NCI-H774 (cell line): ENCODE measurements at regions not wholly inside any gene's neighbourhood (a gene's known extent, or its start where the extent isn't known, plus 50 kb on each side); places are given as distances from the start of the nearest gene placed in this dataset.
A peak's percentile ranks its signal among the peaks of the same experiment; 100 is the strongest.
"Not testable (repeated sequence)": the region's sequence is repeated elsewhere in the genome, so short reads cannot be mapped to it uniquely, and the experiment has no call there.

ENCODE experiments used
- DNase-seq: peaks from one replicate; lab custom pipeline; 2025; lab: John Stamatoyannopoulos, UW

DNA sequence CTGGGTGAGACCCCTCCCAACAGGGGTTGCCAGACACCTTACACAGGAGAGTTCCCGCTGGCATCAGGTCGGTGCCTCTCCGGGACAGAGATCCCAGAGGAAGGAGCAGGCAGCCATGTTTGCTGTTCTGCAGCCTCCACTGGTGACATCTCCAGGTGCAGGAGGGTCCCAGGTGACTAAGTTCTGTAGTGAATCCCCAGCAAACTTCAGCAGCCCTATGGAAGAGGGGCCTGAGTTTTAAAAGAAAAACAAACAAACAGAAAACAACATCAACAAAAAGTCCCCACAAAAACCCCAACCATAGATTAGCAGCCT lies 515.1 kb downstream of the FRK start:
- DNase-seq: no peak

DNA sequence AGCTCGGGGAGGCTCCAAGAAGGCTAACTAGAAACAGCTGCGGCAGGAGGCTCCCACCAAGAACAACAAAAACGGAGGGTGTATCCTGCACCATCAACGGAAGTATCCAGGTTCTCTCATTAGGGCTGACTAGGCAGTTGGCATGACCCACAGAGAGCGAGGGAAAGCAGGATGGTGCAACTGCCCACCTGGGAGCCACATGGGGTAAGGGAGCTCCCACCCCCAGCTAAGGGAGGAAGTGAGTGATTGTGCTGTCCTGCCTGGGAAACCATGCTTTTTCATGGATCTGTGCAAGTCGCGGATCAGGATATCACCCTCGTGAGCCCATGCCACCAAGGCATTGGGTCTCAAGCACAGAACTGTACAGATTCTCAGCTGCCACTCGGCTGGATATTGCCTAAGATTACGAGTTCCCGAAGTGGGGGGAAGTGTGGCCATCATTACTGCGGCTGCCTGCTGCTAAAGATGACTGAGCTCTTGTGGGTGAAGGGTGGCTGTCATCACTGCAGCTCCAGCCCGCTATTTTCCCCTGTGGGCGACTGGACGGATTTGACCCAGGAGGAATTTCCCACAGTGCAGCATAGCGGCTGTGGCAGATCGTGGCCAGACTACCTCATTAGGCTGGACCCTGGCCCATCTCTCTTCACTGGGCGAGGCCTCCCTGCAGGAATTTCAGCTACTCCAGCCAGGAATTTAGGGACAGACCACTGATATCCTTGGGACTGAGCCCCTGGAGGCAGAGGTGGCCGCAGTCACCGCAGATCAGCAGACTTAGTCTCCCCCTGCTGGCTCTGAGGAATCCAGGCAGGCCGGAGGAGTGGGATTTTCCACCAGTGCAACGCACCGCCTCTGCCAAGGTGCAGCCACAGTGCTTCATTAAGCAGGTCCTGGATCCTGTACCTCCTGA lies 515.7 kb downstream of the FRK start:
- no peak for DNase-seq

DNA sequence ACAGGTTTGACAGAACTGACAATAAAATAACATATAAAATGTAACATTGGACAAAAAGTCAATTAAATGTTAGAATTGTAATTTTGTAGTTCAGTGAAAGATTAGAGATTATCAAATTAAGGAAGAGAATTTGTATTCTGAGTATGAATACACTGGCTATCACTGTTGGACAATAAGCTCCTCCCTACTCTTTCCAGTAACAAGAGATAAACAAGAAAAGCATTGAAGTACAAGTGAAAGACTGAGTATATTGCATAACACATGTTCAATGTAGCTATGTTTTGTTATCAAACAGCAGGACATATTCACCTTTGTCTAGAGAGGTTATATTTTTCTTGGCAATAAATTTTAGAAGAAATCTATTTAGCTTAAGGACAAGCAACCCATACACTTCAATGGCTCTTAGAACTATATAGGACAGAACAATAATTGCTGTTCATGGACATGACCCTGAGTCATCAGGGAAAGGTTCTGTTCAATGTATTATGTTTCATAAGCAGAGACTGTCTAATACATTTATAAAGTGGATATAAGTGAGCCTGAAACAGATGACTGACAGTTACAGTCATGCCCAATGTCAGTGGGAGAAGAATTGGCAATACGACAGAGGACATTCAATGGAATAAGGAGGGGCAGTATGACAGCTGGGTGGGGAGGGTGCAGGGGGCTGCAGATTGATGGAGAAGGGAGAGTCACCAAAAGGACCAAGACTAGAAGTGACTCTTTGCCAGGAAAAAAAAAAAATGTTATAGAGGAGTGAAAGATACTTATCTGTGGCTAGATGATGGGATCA lies 520.4 kb downstream of the FRK start:
- no peak for DNase-seq

DNA sequence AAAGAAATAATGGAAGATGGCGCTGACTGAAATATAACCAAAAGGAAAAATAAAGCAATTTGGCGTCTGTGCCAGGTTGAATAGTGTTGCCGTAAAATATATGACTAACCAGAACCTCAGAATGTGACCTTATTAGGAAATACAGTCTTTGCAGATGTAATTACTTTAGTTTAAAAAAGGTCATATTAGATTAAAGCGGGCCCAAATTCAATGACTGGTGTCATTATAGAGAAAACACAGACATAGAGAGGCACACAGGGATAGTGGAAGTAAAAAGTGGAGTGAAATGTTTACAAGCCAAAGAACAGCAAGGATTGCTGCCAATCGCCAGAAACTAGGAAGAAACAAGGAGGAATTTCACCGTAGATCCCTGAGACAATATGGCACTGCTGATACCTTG lies 521.2 kb downstream of the FRK start:
- no peak for DNase-seq

DNA sequence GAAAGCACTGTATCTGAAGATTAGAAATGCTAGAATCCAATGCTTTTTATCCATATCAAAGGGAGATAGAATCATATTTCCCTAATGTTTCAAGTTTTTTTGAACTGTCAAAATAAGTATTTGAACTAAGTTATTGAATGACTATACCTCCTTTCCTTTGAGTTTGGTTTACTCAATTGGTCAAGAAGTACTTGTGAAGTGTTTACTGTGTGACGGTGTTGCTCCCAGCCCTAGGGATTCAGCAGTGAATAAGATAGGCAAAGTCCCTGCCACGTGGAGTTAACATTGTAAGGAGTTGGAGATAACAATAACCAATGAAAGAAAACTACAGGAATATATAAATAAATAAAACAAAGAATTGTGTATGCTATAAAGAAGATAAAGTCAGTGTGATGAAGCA lies 535.9 kb downstream of the FRK start:
- peak; percentile 12 for DNase-seq

DNA sequence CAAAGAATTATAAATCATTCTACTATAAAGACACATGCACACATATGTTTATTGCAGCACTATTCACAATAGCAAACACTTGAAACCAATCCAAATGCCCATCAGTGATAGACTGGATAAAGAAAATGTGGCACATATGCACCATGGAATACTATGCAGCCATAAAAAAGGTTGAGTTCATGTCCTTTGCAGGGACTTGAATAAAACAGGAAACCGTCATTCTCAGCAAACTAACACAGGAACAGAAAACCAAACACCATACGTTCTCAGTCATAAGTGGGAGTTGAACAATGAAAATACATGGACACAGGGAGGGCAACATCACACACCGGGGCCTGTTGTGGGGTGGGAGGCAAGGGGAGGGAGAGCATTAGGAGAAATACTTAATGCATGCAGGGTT lies 538.9 kb downstream of the FRK start:
- DNase-seq: not testable (repeated sequence)

DNA sequence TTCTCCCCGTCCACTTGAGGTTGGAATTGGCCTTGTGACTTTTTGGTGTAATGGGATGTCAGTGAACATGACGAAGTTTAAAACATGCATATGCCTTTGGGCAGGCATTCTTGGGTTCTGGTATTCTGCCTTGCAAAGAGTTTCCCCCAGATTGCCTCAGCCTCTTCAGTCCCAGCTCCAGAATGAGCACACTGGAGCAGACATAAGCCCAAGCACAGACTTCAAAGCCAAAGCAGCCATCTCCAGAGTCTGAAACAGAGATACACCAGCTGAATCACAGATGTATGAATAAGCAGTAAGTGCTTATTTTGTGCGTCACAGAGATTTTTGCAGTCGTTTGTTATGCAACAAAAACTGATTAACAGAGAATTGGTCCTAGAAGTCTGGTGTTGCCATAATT lies 546.0 kb downstream of the FRK start:
- no peak for DNase-seq

DNA sequence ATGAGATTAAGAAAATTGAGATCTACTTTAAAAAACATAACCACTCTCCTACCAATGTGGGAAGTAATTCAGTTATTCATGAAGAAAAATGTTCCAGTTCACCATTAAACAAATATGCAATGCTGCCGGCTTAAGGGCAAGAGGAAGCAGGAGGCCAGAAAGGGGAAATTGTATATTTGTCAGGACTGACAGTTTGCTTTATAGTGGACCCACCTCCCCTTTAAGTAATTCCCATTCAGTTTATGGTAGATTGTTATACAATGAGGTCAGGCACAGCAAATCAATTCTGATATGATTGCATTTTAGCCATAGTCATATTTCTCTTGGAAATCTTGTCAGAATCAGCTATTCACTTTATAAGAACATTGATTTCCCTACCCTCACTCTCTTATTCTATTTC lies 547.8 kb downstream of the FRK start:
- no peak for DNase-seq

DNA sequence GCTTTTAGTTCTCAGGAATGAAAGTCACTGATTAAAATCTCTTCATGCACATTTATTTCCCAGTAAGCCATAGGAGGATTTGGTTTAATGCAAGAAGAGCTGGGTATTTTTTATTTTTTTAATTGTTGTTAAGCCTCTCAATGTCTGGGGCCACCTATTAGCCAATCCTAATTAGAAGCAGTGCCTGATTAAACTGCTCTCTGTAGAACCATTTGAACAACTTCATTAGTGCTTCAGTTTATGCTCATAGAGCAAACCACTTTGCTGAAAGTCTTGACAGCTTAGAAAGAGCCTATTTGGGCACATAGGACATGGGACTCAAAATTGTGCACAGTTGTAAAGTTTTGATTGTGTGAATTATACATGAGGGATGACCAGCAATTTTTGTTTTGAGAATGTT lies 548.9 kb downstream of the FRK start:
- DNase-seq: no peak

DNA sequence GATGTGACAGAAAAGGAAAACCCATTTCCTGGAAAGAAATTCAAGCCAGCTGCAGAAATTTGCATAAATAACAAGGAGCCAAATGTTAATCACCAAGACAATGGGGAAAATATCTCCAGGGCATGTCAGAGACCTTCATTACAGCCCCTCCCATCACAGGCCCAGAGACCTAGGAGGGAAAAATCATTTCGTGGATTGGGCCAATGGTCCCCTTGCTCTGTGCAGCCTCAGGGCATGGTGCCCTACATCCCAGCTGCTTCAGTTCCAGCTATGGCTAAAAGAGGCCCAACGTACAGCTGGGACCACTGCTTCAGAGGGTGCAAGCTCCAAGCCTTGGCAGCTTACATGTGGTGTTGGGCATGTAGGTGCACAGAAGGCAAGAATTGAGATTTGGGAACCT lies 558.3 kb downstream of the FRK start:
- not testable (repeated sequence) for DNase-seq

DNA sequence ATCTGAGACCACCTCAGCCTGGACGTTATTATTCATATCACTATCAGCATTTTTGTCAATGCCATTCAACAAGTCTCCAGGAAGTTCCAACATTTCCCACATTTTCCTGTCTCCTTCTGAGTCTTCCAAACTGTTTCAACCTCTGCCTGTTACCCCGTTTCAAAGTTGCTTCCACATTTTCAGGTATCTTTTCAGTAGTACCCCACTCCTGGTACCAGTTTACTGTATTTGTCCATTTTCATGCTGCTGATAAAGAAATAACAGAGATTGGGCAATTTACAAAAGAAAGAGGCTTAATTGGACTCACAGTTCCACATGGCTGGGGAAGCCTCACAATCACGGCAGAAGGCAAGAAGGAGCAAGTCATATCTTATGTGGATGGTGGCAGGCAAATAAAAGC lies 565.5 kb downstream of the FRK start:
- no peak for DNase-seq

DNA sequence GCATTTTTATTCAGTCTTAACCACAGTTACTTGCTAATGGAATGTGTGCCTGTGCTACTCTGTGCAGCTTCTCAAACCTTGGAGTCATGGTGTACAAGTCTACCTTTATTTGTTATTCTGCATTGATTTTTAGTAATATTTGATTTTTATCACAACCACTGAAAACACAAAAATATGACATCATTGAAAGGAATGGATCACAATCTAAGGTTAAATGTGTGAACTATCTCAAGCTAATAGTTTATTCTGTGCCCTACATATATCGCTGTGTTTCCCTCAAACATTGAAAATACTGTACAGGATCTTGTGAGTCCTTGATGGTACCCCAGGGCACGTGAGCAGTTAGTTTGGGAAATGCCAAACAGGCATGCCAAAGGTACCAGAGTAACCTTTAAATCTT lies 573.4 kb downstream of the FRK start:
- DNase-seq: no peak

DNA sequence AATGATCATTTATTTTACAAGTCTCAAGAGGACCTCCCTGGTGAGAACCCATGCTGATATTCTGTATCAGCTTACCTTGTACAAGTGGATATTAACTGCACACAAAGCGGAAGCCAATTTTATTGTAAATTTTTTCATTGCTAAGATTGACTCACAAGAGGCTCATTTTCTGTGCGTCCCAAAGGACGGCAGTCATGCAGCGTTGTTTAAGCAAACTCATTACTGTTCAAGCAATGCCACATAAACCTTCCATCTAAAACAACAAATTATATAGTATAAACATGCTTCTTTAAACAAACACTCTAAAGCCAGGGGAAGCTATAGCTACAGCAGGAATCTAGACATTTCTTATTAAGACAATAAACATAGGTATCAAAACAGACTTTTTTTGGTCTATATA lies 575.3 kb downstream of the FRK start:
- DNase-seq: peak; percentile 79

DNA sequence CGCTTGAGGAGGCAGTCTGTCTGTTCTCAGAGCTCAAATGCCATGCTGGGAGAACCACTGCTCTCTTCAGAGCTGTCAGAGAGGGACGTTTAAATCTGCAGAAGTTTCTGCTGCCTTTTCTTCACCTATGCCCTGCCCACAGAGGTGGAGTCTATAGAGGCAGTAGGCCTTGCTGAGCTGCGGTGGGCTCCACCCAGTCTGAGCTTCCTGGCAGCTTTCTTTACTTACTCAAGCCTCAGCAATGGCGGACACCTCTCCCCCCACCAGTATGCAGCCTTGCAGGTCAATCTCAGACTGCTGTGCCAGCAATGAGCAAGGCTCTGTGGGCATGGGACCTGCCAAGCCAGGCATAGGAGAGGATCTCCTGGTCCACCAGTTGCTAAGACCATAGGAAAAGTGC lies 580.1 kb downstream of the FRK start:
- not testable (repeated sequence) for DNase-seq

DNA sequence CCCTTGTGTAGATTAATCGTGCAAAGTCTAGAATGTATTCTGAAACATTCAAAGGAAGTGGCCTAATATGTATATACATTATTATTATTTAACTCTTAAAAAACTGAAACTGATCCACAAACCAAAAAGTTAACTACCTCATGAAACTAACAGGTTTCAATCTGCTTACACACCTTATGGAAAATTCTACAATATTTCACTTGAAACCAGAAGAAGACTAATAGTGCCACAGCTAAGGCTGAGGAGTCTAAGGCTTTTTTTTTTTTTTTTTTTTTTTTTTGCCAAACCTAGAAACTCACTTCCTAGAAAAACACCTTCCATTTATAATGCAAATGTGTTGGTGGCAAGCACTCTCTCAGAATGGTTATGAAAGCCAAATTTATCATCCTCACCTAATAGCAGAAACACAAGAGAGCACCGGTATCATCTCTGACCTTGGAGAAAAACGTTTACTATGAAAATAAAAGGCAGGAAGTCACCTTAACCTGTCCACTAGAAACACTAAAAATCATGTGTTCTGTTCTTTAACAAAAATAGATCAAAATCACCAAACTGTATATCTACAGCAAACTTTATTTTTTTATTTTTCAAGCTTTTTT lies 586.1 kb downstream of the FRK start:
- no peak for DNase-seq

DNA sequence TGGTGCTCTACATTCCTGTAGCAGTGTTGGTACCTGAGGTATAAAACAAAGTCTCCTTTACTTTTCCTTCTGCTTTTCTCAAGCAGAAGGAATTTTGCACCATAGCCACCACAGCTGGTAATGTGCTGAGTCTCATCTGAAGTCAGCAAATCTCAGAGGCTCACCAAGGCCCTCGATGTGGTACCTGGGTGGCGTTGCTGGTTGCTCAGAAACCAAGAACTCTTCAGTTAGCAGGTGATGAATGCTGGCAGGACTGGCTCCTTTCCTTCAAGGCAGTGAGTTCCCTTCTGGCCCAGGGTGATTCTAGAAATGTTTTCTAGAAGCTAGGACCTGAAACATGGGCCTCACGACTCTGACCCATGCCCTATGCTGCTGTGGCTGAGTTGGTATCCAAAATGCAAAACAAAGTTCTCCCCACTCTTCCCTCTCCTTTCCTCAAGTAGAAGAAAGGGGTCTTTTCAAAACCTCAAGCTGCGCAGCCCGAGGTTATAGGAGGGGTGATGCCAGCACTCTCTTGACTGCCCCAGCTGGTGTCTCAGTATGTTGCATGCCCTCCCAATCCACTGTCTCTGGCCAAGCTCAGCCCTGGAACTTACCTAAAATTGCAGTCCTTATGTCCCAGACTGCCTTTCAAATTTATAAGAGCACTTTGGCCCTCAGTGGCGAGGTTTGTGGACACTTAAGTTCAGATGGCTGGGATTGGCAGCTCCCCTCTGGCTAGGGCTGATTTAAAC lies 592.3 kb downstream of the FRK start:
- DNase-seq: no peak

DNA sequence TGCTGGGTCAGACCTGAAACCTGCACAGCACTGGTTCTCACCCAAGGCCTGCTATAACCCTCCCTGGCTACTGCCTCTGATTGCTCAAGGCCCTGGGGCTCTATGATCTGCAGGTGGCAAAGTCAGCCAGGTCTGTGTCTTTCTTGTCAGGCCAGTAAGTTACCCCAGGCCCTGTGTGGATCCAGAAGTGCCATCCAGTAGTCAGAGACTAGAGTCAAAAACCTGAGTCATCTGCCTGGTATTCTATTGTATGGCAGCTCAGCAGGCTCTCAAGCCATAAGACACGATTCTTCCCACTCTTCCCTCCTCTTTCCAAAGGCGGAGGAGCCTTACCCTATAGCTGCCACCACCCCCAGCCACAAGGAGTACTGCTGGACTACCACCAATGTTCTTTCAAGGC lies 593.0 kb downstream of the FRK start:
- DNase-seq: no peak

DNA sequence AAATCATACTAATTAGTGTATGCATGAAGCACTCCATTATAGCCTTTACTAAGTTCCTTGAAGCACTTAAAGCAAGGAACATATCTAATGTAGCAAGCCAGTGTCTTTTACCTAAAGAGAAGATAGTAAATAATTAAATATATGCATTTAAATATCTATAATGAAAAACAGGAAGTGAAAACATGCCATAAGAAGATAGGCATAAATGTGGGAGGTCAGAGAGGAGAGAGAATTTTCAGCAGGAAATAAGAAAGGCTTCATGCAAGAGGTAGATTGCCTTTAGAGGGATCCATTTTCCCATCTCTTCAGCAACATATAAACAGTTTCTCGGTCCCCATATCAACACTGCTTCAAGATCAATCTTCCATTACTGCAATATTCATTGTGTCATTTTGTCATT lies 599.8 kb downstream of the FRK start:
- DNase-seq: no peak

DNA sequence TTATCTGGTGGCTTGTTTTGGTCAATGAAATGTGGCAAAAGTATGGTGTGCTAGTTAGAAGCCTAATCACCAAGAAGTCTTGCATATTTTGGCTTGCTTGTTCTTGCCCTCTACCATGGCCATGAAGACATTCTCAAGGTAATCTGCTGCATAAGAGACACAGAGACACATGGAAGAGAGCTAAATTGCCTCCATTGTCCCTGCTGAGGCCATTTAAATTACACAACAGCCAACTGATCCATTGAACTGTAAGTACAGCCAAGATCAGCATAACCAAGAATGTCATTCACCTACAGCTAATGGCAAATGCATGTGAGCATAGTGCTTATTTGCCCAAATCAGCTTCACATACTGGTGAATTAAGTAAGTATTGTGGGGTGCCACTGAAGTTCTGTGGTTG lies 603.8 kb downstream of the FRK start:
- DNase-seq: no peak

DNA sequence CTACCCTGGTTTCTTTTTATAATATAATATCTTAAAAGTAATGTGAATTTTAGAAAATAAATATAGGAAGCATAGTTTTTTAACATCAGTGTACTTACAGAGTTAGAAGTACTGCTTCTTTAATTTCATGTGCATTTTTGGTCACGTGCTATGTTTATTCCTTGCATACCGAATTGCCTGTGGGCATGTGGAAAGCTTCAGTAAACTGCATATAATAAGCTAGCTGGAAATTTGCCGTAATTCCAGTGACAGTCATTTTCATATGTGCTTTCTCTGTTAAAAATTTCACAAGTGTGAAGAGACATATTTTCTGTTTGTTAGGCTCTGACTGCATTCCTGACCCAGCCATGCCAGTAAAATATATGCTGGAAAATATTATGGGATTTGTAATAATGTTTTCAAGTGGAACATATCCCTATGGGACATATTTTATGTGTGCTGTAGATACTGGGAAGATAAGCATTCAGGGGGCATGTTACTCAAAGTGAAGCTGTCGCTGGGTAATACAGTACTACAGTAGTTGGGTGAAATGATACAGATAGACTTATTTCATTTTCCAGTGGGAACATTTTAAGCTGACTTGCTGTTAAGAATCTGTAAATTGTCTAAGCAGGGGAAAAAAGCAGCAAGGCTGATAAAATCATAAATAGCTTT lies 616.7 kb downstream of the FRK start:
- DNase-seq: no peak

DNA sequence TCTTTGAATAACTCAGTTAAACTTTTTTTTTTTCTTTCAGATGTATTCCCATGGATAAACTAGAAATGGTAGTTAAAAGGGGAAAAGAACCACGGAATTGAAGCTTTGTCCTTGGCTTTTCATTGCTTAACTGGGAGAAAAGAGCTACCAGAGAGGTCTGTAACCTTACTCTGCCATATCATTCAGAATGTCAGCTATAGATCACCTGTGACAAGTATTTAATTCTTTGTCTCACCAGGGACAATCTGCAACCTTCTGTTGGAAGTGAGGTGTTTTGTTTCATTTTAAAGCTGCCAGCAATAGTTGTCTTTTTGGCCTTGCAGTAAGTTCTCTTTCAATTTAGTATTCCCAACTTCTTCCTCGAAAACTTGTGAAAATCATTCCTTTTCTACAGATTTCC lies 618.4 kb downstream of the FRK start:
- no peak for DNase-seq

DNA sequence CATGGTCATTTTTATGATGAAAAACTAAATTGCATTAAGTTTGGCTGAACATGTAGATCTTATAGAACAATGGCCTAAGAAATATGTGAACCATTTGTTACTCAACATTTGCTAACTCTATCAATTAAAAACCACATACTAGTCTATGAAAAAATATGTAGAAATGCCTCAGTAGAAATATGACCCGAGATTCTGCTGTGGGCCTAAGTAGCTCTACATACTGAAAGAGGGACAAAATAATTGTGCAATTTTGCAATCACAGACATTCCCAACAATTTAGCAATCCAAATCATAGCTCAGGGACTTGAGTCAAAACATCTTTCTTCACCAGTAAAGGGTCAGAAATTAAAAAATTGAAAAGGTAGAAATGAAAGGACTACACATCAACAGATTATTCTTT lies 619.0 kb downstream of the FRK start:
- DNase-seq: no peak
